ENCODE measurements at regions not wholly inside any gene's neighbourhood (a gene's known extent, or its start where the extent isn't known, plus 50 kb on each side); places are given as distances from the start of the nearest gene placed in this dataset.

GRCh38 chr20:11048739-11049138 lies 374.9 kb upstream of the JAG1 start:
- no peaks in the 10 kb centered on the region for H3K27me3 ChIP-seq
- no peaks in the 10 kb centered on the region for H3K4me1 ChIP-seq
- no peak overlapping the region for H3K4me3 ChIP-seq
- no peak overlapping the region for H3K27ac ChIP-seq
- TF ChIP-seq CTCF (IDR thresholded peaks at IDR 0.05), result no peak
- no peak for TF ChIP-seq POLR2A (IDR thresholded peaks at IDR 0.05)
- no peaks in the 10 kb centered on the region for H3K9me3 ChIP-seq
- no peak for DNase-seq
- H3K36me3 ChIP-seq, result no peaks in the 10 kb centered on the region
- intact Hi-C loops (cut with DNase I; ENCODE audit: low total_unique reads), result no loop called here

GRCh38 chr20:11050350-11050749 lies 376.6 kb upstream of the JAG1 start:
- Histone ChIP-seq H3K4me1 (no peaks in the 10 kb centered on the region), H3K27ac (no peak overlapping the region), H3K4me3 (no peak overlapping the region), H3K9me3 (no peaks in the 10 kb centered on the region), H3K27me3 (no peaks in the 10 kb centered on the region), H3K36me3 (no peaks in the 10 kb centered on the region)
- TF ChIP-seq CTCF (IDR thresholded peaks at IDR 0.05) (no peak), POLR2A (IDR thresholded peaks at IDR 0.05) (no peak)
- intact Hi-C loops (cut with DNase I; ENCODE audit: low total_unique reads), result no loop called here
- no peak for DNase-seq

- no peak overlapping the region for H3K27ac ChIP-seq
- H3K9me3 ChIP-seq, result no peaks in the 10 kb centered on the region
- no peaks in the 10 kb centered on the region for H3K4me1 ChIP-seq
- H3K36me3 ChIP-seq, result no peaks in the 10 kb centered on the region
- no peak for TF ChIP-seq POLR2A (IDR thresholded peaks at IDR 0.05)
- no peak for TF ChIP-seq CTCF (IDR thresholded peaks at IDR 0.05)
- no peak overlapping the region for H3K4me3 ChIP-seq
- no peaks in the 10 kb centered on the region for H3K27me3 ChIP-seq
- intact Hi-C loops (cut with DNase I; ENCODE audit: low total_unique reads), result no loop called here
- DNase-seq, result no peak
These were observed 377.3 kb upstream of the JAG1 start for GRCh38 chr20:11051136-11051535.

GRCh38 chr20:11053310-11053709 lies 379.5 kb upstream of the JAG1 start:
- no peak for DNase-seq
- TF ChIP-seq CTCF (IDR thresholded peaks at IDR 0.05), result no peak
- no peak for TF ChIP-seq POLR2A (IDR thresholded peaks at IDR 0.05)
- intact Hi-C loops (cut with DNase I; ENCODE audit: low total_unique reads), result no loop called here
- Histone ChIP-seq H3K4me1 (no peaks in the 10 kb centered on the region), H3K9me3 (no peaks in the 10 kb centered on the region), H3K36me3 (no peaks in the 10 kb centered on the region), H3K27me3 (no peaks in the 10 kb centered on the region), H3K4me3 (no peak overlapping the region), H3K27ac (no peak overlapping the region)

GRCh38 chr20:11054266-11054993 lies 380.6 kb upstream of the JAG1 start:
- Histone ChIP-seq H3K9me3 (no peaks in the 10 kb centered on the region), H3K4me3 (no peak overlapping the region), H3K4me1 (no peaks in the 10 kb centered on the region), H3K27ac (peak overlapping the region in 1 of 2 donors; percentile 52), H3K36me3 (no peaks in the 10 kb centered on the region), H3K27me3 (no peaks in the 10 kb centered on the region)
- no peak for DNase-seq
- intact Hi-C loops (cut with DNase I; ENCODE audit: low total_unique reads), result no loop called here
- TF ChIP-seq CTCF (IDR thresholded peaks at IDR 0.05) (no peak), POLR2A (IDR thresholded peaks at IDR 0.05) (no peak)

Data from uterus (tissue), 3 donors.